Putamen (tissue), 1 donor: ENCODE measurements at regions not wholly inside any gene's neighbourhood (a gene's known extent, or its start where the extent isn't known, plus 50 kb on each side); places are given as distances from the start of the nearest gene placed in this dataset.
"Not testable (repeated sequence)": the region's sequence is repeated elsewhere in the genome, so short reads cannot be mapped to it uniquely, and the experiment has no call there.

Experiments
- DNase-seq: peaks from one replicate; pipeline ENCODE4 v3.0.0-alpha.2; 2016; ENCODE audit warnings: low spot score

DNA sequence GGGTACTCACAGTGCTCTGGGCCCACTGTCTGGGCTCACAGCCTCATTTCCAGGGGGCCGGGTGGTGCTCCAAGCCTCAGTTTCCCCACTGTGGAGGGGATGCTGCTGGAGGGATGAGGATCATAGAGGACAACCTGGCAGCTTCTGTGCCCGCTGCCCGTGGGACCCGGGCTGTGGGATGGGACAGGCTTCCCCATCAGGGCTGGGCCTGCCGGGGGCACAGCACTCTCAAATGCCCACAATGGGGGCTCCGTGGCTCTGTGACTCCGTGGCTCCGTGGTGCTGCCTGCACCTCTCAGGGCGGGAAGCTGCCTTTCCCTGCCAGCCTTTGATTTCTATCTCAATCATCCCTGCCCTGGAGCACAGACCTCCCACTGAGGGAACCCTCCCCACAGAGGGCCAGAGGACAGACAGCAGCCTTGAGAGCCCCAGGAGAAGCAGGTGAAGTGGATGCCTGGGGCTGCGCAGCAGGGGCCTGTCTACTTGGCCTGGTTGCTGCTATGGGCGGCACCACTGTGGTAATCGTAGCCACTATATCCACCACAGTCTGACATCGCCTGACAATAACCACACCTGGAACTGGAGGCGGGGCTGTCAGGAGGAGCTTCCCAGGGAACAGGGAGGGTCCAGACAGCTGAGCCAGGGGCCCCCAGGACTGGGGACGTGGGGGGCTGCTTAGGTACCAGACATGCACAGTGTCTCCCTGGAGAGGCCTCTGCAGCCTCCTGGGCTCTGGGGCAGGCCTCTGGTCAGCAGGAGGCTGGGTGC is 375.9 kb downstream of the TMEM121 start:
- no peak for DNase-seq

DNA sequence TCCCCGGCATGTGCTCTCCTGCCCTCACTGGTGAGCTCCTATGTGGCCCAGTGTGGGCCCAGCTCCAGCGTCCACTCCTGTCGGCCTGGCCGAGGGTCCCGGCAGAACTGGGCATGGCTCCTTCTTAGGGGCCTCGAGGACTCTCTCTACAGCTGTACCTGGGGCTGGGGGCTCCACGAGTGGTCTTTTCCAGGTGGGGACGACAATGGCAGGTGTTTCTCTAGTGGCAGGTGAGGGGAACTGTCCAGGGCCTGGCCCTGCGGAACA is 376.4 kb downstream of the TMEM121 start:
- DNase-seq = not testable (repeated sequence)

DNA sequence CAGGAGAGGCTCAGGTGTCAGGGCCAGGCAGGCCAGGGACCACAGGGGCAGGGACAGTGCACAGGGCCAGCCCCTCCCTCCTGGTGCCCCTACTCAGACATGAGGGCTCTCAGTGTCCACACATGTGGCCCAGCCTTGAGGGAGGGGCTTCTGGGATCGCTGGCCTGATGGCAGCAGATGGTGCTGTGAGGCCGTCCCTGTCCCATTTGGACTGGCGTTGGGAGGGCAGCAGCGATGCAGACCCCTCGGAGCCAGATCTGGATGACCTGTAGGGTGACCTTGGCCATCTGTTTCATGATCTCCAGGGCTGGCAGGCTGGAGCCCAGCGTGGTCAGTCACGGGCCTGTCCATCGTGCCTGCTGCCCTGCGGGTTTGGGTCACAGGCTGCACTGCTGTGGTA is 377.6 kb downstream of the TMEM121 start:
- DNase-seq = no peak

- no peak for DNase-seq
These were observed 378.0 kb downstream of the TMEM121 start for GRCh38 chr14:105904379-105904778.

DNA sequence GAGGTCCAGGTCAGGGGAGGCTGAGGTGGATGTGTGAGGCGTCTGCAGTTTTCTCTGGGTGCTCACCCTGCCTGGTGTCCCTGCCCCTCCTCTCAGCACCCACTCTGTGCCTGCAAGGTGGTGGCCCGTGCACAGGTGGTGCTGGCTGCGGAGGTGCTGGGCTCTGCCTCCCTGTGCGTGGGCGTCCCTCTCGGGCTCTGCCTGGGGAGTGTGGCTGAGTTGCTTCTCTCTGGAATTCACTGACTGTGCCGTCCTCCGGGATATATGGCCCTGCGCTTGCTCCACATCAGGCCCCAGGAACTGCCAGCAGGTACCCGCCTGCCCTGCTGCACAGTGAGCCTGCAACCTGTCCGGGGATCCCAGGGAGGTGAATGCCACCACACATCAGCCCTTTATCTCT is 379.1 kb downstream of the TMEM121 start:
- no peak for DNase-seq

- DNase-seq = no peak
These were observed 380.9 kb downstream of the TMEM121 start for GRCh38 chr14:105907276-105907675.

GRCh38 chr14:105908006-105908405 is 381.6 kb downstream of the TMEM121 start:
- DNase-seq = no peak

DNA sequence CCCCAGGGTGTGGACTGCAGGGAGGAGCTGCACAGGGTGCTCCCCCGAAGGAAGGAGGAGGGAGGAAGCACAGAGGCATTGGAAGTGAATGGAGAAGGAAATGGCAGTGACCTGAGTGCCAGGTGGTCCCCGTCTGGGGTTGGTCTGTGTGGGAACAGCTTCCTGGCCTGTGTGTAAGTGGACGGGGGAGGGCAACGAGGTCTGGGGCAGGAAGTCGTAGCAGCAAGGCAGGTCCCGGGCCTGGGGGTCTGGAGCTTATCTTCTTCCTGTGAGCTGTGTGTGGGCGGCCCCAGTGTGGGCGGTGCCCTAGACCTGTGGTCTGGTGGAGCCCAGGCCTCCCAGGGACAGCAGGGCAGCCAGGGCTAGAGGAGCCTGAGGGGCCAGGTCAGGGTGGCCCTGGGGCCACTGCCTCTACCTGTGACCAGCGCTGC is 382.1 kb downstream of the TMEM121 start:
- no peak for DNase-seq

DNA sequence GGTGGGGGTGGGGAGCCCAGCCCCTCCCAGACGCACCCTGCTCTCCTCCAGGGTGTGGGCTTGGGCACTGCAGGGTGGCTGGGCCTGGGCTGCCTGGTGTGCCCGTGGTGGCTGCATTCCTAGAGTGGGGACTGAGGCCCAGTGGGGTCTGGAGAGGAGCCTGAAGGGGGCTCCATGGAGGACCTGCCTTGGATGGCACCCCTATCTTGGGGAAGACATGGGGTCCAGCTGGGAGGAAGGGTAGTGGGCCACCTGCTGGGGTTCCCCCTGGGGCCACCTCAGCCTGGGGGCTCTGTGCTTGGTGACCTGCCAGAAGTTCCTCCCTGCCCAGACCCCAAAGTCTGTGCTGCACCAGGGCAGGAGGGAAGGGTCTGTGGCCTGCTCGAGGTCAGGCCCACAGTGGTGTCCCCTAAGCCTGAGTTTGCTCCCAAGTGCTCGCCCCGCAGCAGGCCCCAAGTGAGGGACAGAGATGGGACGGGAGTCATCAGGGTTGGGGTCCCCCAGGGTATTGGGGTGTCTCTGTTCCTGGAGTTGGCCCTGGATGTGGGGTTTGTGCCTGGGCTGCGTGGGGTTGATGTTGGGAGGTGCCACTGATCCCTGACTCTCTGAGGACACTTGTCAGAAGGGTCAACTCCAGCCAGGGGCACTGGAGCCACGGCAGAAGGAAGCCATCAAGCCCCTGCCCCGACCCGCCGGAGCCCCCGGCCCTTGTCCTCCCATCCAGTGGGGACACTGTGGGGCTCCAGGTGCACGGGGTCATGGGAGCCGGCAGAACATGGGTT is 382.9 kb downstream of the TMEM121 start:
- DNase-seq = no peak

- DNase-seq = not testable (repeated sequence)
These were observed 383.4 kb downstream of the TMEM121 start for GRCh38 chr14:105909828-105910120.

DNA sequence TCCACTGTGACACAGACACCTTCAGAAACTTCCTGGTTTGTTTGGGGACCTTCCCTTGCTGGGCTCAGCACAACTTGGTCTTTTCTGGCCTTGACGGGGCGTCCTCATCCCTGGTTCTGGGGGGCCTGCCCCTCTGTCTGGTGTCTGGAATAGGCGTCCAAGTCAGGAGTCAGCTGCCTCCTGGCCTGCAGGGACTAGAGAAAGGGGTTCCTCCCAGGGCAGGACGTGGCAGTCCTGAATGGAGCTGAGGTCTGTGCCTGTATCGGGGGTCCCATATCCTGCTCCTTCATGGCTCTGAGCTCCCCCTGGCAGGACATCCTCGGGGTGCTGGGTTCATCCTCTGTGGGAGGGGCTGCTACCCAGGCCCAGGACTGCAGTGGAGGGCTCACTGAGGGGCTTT is 384.0 kb downstream of the TMEM121 start:
- no peak for DNase-seq

DNA sequence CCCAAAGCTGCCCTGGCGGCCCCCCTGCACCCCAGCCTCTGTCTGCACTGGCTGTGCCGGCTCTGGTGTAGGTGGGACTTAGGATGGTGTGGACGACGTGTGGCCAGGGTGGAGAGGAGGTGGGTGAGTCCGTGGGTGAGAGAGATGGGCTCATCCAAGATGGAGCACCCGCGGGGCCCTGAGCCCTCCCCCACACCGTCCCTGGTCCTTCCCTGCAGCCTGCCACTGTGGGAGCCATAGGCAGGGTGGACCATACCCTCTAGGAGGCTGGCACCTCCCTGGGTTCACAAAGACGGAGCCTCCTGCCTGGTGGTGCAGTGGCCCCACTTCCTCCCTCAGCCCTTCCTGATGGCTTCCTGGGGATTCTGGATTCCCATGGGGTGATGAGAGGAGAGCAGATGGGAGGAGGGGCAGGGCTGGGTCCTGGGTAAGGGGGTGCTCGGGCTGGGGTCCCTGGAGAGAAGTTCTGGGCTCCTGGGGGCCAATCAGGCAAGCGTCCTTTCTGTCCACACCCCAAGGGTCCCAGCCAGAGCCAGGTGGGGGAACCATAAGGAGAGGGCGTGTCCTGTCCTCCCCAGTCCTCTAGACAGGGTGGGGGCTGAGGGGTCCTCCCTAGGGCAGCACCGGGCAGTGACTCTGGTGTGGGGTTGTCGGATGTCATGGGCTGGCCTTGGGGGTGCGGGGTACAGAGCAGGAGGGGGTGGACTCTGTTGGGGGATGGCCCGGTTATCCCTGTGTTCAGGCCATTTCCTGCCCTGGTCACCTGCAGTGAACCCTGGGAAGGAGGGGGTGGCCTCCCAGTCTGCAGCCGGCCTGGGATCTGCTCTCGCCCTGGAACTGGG is 384.8 kb downstream of the TMEM121 start:
- DNase-seq = no peak

GRCh38 chr14:105911848-105912292 is 385.5 kb downstream of the TMEM121 start:
- not testable (repeated sequence) for DNase-seq

DNA sequence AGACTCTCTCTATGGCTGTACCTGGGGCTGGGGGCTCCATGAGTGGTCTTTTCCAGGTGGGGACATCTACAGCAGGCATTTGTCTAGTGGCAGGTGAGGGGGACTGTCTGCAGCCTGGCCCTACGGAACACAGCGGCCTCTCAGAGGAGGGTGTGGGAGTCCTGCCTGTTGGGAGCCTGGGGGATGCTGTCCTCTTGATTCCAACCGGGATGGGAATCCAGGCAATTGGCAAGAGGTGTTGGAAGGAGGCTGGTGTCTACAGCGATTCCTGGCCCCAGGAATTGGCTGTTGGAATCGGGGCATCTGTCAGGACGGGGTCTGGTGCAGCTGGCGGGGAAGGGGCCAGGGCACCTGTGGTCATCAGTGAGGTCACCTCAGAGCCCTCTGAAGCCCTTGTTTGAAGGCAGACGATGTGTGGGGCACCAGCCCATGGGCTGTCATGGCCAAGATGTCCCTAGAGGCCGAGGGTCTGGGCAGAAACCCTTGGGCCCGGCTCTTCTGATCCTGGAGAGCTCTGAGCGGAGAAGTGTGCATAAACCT is 386.3 kb downstream of the TMEM121 start:
- DNase-seq = no peak

DNA sequence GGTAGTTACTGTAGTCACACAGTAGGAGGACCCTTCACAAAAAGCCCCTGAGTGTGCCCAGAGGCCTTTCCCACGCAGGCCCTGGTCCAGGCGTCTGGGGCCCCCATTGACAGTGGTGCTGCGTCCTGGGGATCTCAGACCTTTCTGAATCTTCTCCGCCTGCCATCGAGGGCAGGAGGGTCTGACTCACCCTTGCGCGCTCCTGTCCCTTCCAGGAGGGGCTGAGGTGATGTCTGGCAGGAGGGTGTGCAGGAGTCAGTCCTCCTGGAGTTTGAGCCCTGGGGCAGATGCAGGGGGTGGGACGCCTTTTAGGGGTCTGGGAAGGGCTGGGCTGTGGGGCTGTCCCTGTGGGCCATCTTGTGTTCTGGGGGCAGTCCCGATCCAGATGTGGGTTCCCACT is 386.8 kb downstream of the TMEM121 start:
- no peak for DNase-seq

DNA sequence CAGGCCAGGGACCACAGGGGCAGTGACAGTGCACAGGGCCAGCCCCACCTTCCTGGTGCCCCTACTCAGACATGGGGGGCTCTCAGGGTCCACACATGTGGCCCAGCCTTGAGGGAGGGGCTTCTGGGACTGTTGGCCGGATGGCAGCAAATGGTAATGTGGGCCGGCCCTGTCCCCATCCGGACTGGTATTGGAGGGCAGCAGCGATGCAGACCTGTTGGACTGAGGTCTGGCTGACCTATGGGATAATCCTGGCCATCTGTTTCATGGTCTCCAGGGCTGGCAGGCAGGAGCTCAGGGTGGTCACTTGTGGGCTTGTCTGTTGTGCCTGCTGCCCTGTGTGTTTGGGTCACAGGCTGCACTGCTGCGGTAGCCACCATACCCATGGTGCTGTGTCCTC is 387.5 kb downstream of the TMEM121 start:
- DNase-seq = no peak

DNA sequence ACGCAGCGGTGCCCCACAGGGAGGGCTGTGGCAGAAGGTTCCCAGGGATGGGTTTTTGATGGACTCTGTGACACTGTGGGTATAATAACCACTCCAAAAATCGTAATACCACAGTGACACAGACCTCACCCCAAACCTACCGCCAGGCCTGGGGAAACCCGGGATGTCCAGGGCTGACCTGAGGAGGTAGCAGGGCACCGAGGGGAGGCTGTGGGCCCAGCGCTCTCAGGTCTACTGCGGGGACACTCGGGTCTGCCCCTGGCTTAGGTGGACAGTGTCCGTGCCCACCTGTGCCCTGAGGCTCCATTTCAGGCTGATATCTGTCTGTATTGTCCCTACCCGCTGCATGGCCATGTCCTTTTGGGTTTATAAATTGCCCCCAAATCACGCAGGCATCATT is 387.9 kb downstream of the TMEM121 start:
- DNase-seq = not testable (repeated sequence)

DNA sequence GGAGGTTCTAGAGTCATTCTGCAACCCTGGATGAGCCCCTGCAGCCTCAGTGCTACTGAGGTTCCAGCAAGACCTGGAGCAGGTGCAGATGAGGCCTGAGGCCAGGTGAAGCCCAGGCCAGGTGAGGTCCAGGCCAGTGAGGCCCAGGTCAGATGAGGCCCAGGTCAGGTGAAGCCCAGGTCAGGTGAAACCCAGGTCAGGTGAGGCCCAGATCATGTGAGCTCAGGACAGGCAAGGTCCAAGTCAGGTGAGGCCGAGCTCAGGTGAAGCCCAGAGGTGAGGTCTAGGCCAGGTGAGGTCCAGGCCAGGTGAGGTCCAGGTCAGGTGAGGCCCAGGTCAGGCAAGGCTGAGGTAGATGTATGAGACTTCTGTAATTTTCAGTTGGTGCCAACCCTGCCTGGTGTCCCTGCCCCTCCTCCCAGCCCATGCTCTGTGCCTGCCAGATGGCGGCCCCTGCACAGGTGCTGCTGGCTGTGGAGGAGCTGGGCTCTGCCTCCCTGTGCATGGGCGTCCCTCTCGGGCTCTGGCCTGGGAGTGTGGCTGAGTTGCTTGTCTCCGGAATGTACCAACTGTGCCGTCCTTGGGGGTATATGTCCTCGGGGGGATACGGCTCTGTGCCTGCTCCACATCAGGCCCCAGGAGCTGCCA is 388.5 kb downstream of the TMEM121 start:
- DNase-seq = no peak

DNA sequence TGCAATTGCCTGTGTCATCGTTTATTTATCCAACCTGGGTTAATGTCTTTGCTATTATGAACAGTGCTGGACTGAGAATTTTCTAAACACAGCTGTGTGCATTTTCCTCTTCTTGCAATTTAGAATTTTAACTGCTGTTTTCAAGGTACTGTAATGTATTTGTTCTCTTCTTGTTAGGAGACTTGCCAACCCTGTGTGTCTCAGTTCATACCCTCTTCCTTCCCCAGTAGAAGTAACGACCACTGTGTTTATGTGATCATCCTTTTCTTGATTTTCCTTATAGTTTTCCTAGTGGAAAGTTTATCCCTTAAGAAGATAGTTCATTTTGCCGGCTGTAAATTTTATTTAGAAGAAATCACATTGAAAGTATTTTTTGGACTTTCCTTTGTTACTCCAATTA is 389.2 kb downstream of the TMEM121 start:
- not testable (repeated sequence) for DNase-seq

- not testable (repeated sequence) for DNase-seq
These were observed 391.0 kb downstream of the TMEM121 start for GRCh38 chr14:105917136-105917932.

GRCh38 chr14:105917933-105918436 is 391.6 kb downstream of the TMEM121 start:
- no peak for DNase-seq
